Right renal pelvis (tissue), 4 donors: ENCODE measurements at regions not wholly inside any gene's neighbourhood (a gene's known extent, or its start where the extent isn't known, plus 50 kb on each side); places are given as distances from the start of the nearest gene placed in this dataset.

Experiments
- DNase-seq, 4 donors: peaks; one replicate each; pipeline ENCODE4 v3.0.0-alpha.2; 2013; ENCODE audit warnings: low read depth in 4 of 4, low spot score in 3 of 4, missing footprints in 1 of 4

DNA sequence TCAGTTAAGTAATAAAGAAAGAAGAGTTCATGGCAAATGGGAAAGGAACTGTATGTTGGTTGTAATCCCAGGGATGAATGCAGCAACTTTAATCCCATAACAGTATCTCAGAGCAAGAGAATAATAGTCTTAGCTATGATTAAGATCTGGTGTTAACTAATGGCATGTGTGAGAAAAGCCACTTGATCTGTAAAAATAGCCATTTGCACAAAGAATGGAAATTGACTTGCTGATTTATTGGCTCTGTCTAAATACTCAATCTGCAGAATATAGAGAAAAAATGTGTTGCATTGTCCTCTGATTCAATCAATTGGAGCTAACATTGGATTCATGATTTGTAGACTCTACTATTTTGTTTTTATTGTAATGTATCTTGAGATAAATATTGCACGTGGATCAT, 987.0 kb downstream of the NSUN3 start:
- DNase-seq, result no peak

GRCh38 chr3:95055288-95055687, 992.4 kb downstream of the NSUN3 start:
- no peak for DNase-seq

- no peak for DNase-seq
Measured at GRCh38 chr3:95082191-95082590, 1019.3 kb downstream of the NSUN3 start.

DNA sequence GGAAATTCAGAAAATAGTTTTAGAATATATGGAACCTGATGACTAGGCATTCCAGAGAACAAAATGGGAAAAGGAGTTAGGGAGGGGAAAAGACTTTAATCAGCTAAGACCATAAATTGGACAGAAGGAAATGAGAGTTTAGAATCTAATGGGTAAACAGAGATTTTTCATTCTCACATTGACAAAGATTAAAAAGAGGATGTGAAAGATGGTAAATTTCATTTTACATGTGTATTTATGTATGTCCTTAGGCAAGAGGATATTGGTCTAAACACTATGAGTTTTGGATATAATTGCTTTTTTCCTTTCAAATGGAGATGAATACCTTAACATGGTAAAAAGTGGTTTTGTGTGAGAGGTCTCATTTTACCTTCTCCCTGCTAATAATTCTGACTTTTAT, 1021.9 kb downstream of the NSUN3 start:
- no peak for DNase-seq

GRCh38 chr3:95088464-95088863, 1025.6 kb downstream of the NSUN3 start:
- no peak for DNase-seq

DNA sequence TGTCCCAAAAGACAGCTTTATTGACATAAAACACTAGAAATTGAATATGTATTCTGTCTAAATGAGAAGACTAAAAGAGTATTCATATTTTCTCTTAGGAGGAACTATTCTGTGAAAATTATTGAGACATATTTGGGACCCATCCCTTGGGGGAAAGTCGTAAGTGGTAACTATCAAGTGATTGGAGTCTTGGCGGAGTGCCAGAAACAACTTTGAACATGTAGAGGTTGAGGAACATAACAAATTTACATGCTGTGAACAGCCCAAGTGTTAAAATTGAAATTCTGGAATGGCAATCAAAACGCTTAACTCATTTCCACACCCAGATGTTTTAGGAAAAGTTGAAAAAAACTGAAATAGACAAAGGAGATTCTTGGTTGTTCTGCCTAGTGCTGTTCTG, 1034.6 kb downstream of the NSUN3 start:
- DNase-seq, result no peak

DNA sequence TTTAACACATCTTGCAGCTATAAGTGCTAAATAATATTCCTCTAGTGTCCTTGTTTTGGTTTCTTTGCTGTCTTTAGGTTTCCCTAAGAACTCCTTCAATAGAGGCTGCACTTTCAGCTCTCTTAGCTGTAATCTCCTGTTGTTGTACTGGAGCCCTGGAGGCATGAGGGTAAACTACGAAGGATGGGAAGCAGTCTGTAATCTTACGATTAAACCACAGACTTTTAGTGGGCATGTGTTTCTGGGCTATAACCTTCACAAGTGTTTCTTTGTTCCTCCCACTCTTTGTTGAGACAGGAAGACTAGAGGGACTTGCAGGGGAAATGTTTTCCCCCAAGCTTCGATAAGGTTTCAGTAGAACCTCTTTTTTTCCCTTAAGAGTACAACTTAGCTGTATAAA, 1058.1 kb downstream of the NSUN3 start:
- DNase-seq, result no peak

DNA sequence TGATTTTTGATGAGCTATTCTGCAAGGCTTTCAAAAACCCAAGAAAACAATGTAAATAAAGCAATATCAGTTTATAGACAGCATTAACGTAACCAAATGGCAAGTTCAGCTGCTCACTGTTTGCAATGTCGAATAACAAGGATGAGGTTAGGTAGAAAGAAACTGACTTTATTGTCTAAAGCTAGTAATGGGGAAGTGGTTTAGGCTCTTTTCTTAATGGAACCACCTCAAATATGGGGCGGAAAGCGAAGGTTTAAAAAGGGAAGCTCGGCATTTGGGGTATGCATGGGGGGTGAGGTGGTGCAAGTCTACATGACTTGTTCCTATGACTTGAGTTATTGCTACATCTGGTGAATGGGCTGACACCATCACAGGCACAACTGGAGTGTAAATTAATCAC, 1060.2 kb downstream of the NSUN3 start:
- no peak for DNase-seq

DNA sequence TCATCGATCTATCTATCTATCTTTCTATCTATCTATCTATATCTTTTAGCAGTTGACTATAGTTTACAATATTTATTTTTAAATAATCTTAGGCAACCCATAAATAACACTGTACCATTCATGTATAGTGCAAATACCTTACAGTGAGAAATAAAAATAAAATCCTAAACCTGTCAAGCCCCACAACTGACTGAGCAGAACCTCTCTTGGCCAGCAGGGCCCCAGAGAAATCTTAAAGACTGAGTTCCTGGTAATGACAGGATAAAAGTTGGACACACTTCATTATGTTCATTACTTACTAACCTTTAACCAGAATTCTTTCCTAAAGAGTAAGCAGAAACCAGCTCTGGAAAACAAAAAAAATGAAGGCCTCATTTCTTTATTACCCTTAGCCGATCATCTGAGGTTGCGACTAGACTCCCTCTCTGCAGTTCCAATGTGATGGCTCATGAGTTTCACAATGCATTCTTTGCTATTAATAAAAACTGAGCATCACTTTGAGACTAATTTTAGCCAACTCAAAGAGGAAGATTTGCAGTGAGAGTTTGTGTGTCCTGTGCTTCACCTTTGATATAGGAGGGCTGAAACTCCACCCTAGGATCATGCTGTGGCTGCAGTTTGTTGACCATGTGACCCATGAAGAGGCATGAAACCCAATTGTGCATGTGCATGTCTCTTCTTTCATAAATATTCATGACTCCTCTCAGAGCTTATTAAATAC, 1072.0 kb downstream of the NSUN3 start:
- DNase-seq, result peak in 1 of 4 donors; percentile 3

GRCh38 chr3:95148107-95148506, 1085.2 kb downstream of the NSUN3 start:
- DNase-seq, result no peak

DNA sequence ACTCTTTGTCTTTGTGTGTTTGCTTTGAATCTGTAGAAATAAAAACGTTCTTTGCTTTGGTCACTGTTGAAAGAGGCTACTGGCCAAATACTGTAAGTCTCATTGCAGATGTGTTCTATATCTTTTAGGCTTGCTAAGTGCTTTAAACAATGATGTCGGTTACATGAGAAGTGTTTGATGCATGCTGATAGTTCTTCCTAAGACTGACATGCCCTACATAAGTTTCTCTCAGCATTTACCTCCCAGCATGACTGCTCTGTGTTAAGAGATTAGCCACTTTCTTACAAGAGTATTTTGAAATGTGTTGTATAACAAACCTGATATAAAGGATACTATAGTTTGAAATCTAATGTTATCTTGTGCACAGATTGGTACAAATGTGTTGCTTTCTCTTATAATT, 1088.7 kb downstream of the NSUN3 start:
- DNase-seq, result no peak

- DNase-seq, result no peak
Measured at GRCh38 chr3:95154766-95155165, 1091.9 kb downstream of the NSUN3 start.

DNA sequence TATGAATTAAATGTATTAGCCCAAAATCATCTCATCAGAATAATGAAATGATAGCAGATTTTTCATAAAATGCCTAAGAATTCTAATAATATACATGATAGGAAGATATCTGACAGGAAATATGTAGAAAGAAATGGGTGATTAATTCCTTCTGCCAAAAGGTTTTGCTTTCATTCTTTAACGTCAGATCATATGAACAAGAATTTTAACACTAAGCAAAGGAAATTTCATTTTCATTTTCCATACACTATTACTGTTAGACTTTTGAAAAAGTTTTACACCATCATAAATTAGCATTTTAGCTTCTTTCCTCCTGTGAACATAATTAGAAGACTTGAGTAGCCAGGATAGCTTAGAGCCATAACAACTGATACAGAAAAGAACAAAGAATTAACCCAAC, 1099.9 kb downstream of the NSUN3 start:
- DNase-seq, result no peak

GRCh38 chr3:95167748-95168147, 1104.9 kb downstream of the NSUN3 start:
- no peak for DNase-seq

GRCh38 chr3:95168526-95168925, 1105.7 kb downstream of the NSUN3 start:
- DNase-seq, result no peak

DNA sequence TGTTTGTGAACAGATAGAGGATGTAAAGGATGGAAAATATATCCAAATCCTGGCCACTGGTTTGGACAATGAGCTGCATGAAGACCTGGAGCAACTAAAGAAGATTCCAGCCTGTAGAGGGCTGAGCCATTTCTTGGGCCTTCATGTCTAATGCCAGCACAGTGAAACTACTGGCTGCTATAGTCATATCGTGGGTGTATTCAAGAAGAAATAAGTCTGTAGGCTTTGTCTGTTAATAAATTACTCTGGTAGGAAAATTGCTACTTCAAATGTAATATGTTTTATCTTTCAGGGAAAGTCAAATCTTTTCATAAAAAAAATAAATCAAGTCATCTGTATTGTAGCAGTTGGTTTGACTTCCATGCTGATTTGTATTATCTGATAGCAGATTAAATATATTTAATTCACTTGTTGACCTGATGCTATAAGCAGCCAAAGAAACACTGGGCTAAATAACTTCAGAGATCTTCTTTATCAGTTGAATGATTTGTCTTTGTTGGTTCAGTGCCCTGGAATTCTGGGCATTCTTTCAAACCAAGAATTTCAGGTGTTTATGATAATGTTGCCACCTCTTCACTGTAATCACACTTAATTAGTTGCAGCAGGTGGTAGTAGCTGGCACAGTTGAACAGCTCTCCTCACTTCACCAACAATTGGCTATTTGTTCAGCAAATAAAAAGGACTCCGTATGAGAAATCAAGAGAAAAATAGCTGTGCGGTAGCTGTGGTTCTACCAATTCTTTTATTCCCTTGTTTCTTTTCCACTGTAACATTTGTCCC, 1109.5 kb downstream of the NSUN3 start:
- no peak for DNase-seq

- no peak for DNase-seq
Measured at GRCh38 chr3:95177096-95177495, 1114.2 kb downstream of the NSUN3 start.

- DNase-seq, result no peak
Measured at GRCh38 chr3:95184038-95184437, 1121.2 kb downstream of the NSUN3 start.

DNA sequence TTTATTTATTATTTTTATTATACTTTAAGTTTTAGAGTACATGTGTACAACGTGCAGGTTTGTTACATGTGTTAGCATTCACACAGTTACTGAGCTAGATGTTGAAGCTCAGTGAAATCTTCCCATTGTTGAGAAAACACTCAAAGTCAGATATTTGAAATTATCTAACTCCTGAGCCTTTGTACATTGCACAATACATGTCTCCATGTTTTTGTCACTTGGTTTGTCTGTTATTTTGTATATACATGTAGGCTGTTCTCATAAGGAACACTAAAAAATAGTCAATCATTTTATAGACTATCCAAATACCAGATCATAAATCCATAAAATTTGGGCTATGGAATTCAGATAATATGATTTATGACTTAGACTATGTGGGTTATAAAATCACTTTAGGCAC, 1126.5 kb downstream of the NSUN3 start:
- DNase-seq, result no peak

- no peak for DNase-seq
Measured at GRCh38 chr3:95197661-95198060, 1134.8 kb downstream of the NSUN3 start.

DNA sequence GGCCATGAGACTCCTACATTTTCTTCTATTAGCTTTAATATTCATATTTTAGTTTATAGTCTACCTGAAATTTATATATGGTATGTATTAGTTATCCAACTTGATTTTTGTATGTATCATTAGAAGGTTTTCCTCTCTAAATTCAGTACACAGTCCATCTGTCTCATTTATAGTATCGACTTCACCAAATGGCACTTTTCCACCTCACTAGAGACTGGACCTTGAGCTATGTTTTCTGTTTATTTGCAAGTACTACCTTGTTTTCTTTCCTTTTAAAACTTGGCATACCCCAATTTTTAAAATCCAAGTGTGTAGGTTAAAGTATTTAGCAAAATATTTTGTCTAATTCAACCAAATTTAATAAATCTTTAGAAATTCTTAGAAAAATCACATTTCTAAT, 1137.5 kb downstream of the NSUN3 start:
- DNase-seq, result no peak

DNA sequence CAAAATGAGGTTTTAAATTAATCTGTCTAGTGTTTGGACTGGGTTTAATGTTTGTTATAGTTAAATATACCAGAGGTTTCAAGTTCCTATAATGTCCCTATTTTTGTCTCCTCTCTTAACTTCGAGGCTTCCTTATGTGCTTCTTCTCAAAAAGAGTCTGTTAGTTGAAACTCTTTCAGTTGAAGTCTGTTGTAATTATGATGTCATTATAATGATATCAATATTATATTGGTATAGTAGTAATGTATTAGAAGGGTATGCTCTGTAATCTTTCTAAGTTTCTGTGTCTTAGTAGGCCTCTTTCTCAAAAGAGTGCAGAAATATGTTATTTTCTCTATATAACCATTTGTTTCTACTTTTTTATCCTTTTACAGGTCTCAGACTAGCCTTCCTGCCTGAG, 1148.0 kb downstream of the NSUN3 start:
- DNase-seq, result no peak
